Vagina (tissue), 2 donors: ENCODE measurements at regions not wholly inside any gene's neighbourhood (a gene's known extent, or its start where the extent isn't known, plus 50 kb on each side); places are given as distances from the start of the nearest gene placed in this dataset.

Source experiments
- POLR2A ChIP-seq, 2 donors: fragments of 450-650 bp; IDR thresholded peaks; one replicate each; pipeline ENCODE4 v1.6.1; 2017; ENCODE audit warnings: antibody characterized with exemption in 2 of 2, mild to moderate bottlenecking in 2 of 2, moderate library complexity in 2 of 2
- POLR2AphosphoS5 ChIP-seq, 2 donors: sonication (generic); formaldehyde crosslinking; IDR thresholded peaks; one replicate each; pipeline ENCODE4 v1.9.0; 2017; ENCODE audit warnings: antibody characterized with exemption in 2 of 2, mild to moderate bottlenecking in 2 of 2, low read depth in 1 of 2; ENCODE audit not compliant: insufficient read depth in 1 of 2
- TF ChIP-seq, protein P1 (sequence below), 3 experiments: fragments of 450-650 bp in 2 of 3; fragments of 200-600 bp in 1 of 3; sonication (generic) in 1 of 3; IDR thresholded peaks; one replicate each; pipeline ENCODE4 v1.5.1; 2017 to 2019; ENCODE audit warnings: antibody characterized with exemption in 3 of 3, mild to moderate bottlenecking in 2 of 3, moderate library complexity in 2 of 3

DNA sequence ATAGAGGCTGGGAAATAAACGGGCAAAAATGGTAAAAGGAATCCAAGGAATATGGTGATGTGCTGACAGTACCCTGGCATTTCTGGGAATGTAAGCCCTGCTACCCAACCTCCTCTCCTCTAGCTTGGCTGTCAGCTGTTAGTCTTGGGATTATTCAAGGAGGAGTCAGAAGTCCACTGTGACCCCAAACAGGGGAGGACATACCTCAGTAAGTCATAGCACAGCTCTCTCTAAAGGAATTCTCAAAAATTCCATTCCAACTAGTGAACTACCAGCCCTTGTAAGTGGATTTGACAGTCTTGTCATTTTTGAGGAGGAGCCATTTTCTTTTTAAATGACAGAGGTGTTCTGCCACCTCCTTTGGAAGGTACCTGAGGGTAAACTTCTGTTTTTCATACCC is 207.5 kb downstream of the PDCD6IP start:
- TF ChIP-seq, protein P1, sequence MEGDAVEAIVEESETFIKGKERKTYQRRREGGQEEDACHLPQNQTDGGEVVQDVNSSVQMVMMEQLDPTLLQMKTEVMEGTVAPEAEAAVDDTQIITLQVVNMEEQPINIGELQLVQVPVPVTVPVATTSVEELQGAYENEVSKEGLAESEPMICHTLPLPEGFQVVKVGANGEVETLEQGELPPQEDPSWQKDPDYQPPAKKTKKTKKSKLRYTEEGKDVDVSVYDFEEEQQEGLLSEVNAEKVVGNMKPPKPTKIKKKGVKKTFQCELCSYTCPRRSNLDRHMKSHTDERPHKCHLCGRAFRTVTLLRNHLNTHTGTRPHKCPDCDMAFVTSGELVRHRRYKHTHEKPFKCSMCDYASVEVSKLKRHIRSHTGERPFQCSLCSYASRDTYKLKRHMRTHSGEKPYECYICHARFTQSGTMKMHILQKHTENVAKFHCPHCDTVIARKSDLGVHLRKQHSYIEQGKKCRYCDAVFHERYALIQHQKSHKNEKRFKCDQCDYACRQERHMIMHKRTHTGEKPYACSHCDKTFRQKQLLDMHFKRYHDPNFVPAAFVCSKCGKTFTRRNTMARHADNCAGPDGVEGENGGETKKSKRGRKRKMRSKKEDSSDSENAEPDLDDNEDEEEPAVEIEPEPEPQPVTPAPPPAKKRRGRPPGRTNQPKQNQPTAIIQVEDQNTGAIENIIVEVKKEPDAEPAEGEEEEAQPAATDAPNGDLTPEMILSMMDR (IDR thresholded peaks at IDR 0.05), result no peak
- TF ChIP-seq POLR2A (IDR thresholded peaks at IDR 0.05) (no peak), POLR2AphosphoS5 (IDR thresholded peaks at IDR 0.05; ENCODE audit: insufficient read depth in 1 of 2, low read depth in 1 of 2) (no peak)
